Mucosa of descending colon (tissue), 3 donors: ENCODE measurements at regions not wholly inside any gene's neighbourhood (a gene's known extent, or its start where the extent isn't known, plus 50 kb on each side); places are given as distances from the start of the nearest gene placed in this dataset.

Experiments
- ATAC-seq: fragments of 200-7000 bp; cut with Tn5 transposase; one replicate; pipeline ENCODE4 v1.9.1; 2020; ENCODE audit warnings: mild to moderate bottlenecking, moderate library complexity
- DNase-seq, 3 donors: peaks; one replicate each; pipeline ENCODE4 v3.0.0-alpha.2; 2020
- H3K36me3 ChIP-seq: fragments of 200-600 bp; one replicate; pipeline ENCODE4 v1.8.0; 2021; ENCODE audit warnings: low read depth, mild to moderate bottlenecking
- H3K4me1 ChIP-seq: fragments of 200-600 bp; one replicate; pipeline ENCODE4 v1.8.0; 2021; ENCODE audit warnings: low read depth, mild to moderate bottlenecking
- H3K4me3 ChIP-seq: fragments of 200-600 bp; one replicate; pipeline ENCODE4 v1.8.0; 2021; ENCODE audit warnings: mild to moderate bottlenecking
- H3K9me3 ChIP-seq: fragments of 200-600 bp; one replicate; pipeline ENCODE4 v1.8.0; 2021; ENCODE audit warnings: mild to moderate bottlenecking
- CTCF ChIP-seq: fragments of 200-600 bp; IDR thresholded peaks from one replicate; pipeline ENCODE4 v1.8.0; 2022; ENCODE audit warnings: antibody characterized with exemption, mild to moderate bottlenecking
- intact Hi-C, 2 donors: fragments of 100-400 bp; cut with DNase I in 1 of 2; cut with micrococcal nuclease in 1 of 2; formaldehyde crosslinking; loops; one replicate each; pipeline versions ENCODE4 v1.11.0 to v1.11.1; 2022; cut with DNase I, micrococcal nuclease
- donor health status: DM: no; HTN: no; CAD: no; lungs with moderate emphysema.
- donor health status: DM: no; HTN: no; CAD: no.
- donor health status: DM: no; HTN: yes; CAD: no.

DNA sequence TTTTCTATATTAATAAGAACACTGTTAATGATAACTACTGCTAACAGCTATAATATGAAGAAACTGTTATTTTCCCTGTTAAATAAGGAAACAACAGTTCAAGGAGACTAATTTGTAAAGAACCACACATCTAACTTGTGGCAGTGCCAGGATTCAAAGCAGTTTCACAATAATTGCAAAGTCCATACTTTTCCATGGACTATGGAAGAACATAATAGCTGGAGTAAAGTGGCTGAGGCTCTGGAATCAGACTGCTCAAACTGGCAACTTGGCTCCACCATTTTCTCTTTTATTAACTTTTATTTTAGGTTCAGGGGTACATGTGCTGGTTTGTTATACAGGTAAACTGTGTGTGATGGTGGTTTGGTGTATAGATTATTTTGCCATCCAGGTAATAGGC lies 393.7 kb upstream of the CPEB2 start:
- ATAC-seq (no peak), DNase-seq (no peak)
- Histone ChIP-seq H3K4me1 (no peaks in the 10 kb centered on the region), H3K9me3 (no peaks in the 10 kb centered on the region), H3K36me3 (no peaks in the 10 kb centered on the region), H3K4me3 (no peak overlapping the region)
- intact Hi-C loops, result no loop called here
- TF ChIP-seq CTCF, result no peak

- TF ChIP-seq CTCF, result no peak
- Histone ChIP-seq H3K9me3 (no peaks in the 10 kb centered on the region), H3K36me3 (no peaks in the 10 kb centered on the region), H3K4me3 (no peak overlapping the region), H3K4me1 (no peaks in the 10 kb centered on the region)
- DNase-seq (no peak), ATAC-seq (no peak)
- intact Hi-C loops, result no loop called here
These were observed 387.4 kb upstream of the CPEB2 start for GRCh38 chr4:14614840-14615239.

- Histone ChIP-seq H3K4me3 (no peak overlapping the region), H3K9me3 (no peaks in the 10 kb centered on the region), H3K4me1 (no peaks in the 10 kb centered on the region), H3K36me3 (no peaks in the 10 kb centered on the region)
- no peak for TF ChIP-seq CTCF
- ATAC-seq (no peak), DNase-seq (no peak)
- intact Hi-C loops, result no loop called here
These were observed 386.6 kb upstream of the CPEB2 start for GRCh38 chr4:14615671-14616070.

DNA sequence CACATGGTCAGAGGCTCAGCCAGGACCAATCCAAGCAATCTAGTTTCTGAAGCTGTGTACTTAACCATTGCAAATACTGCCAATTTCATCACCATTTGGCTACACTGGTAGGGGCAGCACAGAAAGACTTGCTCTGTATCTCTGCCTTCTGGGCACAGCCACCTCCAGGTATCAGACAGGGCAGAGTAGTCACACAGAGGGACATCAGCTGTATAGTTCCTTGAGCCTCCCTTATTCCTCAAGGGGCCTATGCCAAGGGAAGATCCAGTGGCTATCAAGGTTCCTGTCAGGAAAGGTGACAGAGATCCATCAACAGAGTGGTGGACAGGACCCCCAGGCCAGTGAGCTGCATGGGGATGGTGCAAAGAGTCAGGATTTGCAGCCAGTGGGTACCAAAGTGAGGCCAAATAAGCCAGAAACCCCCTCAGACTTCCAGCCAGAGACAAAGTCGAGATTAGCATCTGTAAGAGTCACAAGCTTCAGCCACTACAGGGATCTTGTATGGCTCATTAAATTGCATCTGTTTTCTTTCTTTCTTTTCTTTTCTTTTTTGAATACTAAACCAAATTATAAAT lies 381.6 kb upstream of the CPEB2 start:
- H3K4me3 ChIP-seq, result no peak overlapping the region
- TF ChIP-seq CTCF, result no peak
- H3K36me3 ChIP-seq, result no peaks in the 10 kb centered on the region
- no peaks in the 10 kb centered on the region for H3K4me1 ChIP-seq
- intact Hi-C loops, result no loop called here
- no peak for ATAC-seq
- H3K9me3 ChIP-seq, result no peaks in the 10 kb centered on the region
- no peak for DNase-seq

GRCh38 chr4:14621731-14622463 lies 380.4 kb upstream of the CPEB2 start:
- H3K4me3 ChIP-seq, result no peak overlapping the region
- intact Hi-C loops, result no loop called here
- ATAC-seq (no peak), DNase-seq (no peak)
- no peaks in the 10 kb centered on the region for H3K9me3 ChIP-seq
- no peaks in the 10 kb centered on the region for H3K36me3 ChIP-seq
- no peak for TF ChIP-seq CTCF
- no peaks in the 10 kb centered on the region for H3K4me1 ChIP-seq
